ENCODE measurements at regions not wholly inside any gene's neighbourhood (a gene's known extent, or its start where the extent isn't known, plus 50 kb on each side); places are given as distances from the start of the nearest gene placed in this dataset.

GRCh38 chr4:179114615-179115014 is 1672.4 kb upstream of the AGA start:
- ChIA-PET CTCF (no interaction called here), RAD21 (ENCODE audit: low non-redundant PET in 1 of 2, low total read pairs in 2 of 2, uncharacterized antibody in 2 of 2, unreplicated experiment in 2 of 2) (no interaction called here)
- H3K27me3 ChIP-seq (ENCODE audit: insufficient read depth, low read length): no peaks in the 10 kb centered on the region

More at GRCh38 chr4:179114615-179115014, 1672.4 kb upstream of the AGA start:
- intact Hi-C loops (cut with micrococcal nuclease): no loop called here
- H3K9me3 ChIP-seq (ENCODE audit: control insufficient read depth in 1 of 2, insufficient read depth in 1 of 2, low read depth in 1 of 2, low read length in 2 of 2): no peaks in the 10 kb centered on the region
- no peaks in the 10 kb centered on the region for H4K20me1 ChIP-seq (ENCODE audit: insufficient read depth)
- H3K4me2 ChIP-seq (ENCODE audit: low read length): no peak overlapping the region
- no TSS peak for BruUV-seq (replicated peaks)
- no peak for DNase-seq (ENCODE audit: low read depth, low spot score)
- no peaks in the 10 kb centered on the region for H3K79me2 ChIP-seq (ENCODE audit: insufficient read depth, low read length)
- no peaks in the 10 kb centered on the region for H3K36me3 ChIP-seq (ENCODE audit: control insufficient read depth in 1 of 2, insufficient read depth in 2 of 2, low read length in 2 of 2)
- H2AFZ ChIP-seq (ENCODE audit: low read depth, low read length, poor library complexity, severe bottlenecking): no peak overlapping the region
- H3K9me2 ChIP-seq (ENCODE audit: insufficient read depth): no peaks in the 10 kb centered on the region
- H3K9ac ChIP-seq (ENCODE audit: low read length): no peak overlapping the region
- POLR2A ChIA-PET: no interaction called here
- H3K27ac ChIP-seq (ENCODE audit: low read depth, low read length): no peak overlapping the region
- no peak overlapping the region for H3K4me3 ChIP-seq (replicated peaks in 1 of 2; ENCODE audit: low read depth in 1 of 2, low read length in 2 of 2)
- 0 out of 4 replicates have a peak, but pooled peaks cover 0 to 4% of the 10 kb centered on the region in 2 experiments for H3K4me1 ChIP-seq (ENCODE audit: control insufficient read depth in 1 of 2, insufficient read depth in 2 of 2, low read length in 2 of 2)
- TF ChIP-seq EZH2 (IDR thresholded peaks at IDR 0.05) (no peak), REST (IDR thresholded peaks at IDR 0.05; ENCODE audit: low read depth) (peak; percentile 23; the same call in 1 of the 2 replicates), POLR2AphosphoS5 (IDR thresholded peaks at IDR 0.05; ENCODE audit: low read depth, low read length) (no peak)
- no peak for ATAC-seq

Data from HCT116 (cell line).